IMR-90 (cell line): ENCODE measurements at regions not wholly inside any gene's neighbourhood (a gene's known extent, or its start where the extent isn't known, plus 50 kb on each side); places are given as distances from the start of the nearest gene placed in this dataset.

Experiments used
- BHLHE40 ChIP-seq: fragments of 150-350 bp; IDR thresholded peaks from 2 replicates; pipeline ENCODE4 v1.6.1; 2016; ENCODE audit warnings: mild to moderate bottlenecking, low read depth, low read length
- CTCF ChIP-seq: conservative IDR thresholded peaks from 2 replicates; pipeline ENCODE4 v1.5.1; 2012; ENCODE audit warnings: mild to moderate bottlenecking, low read depth, low read length, improper control_type of control experiment
- POLR2A ChIP-seq: IDR thresholded peaks from 2 replicates; pipeline ENCODE4 v1.6.1; 2012; ENCODE audit warnings: mild to moderate bottlenecking, low read depth, low read length
- RAD21 ChIP-seq: IDR thresholded peaks from 2 replicates; pipeline ENCODE4 v1.6.1; 2012; ENCODE audit warnings: low read length, improper control_type of control experiment
- TF ChIP-seq, protein P1 (sequence below): fragments of 150-350 bp; IDR thresholded peaks from 2 replicates; pipeline ENCODE4 v1.6.1; 2017; ENCODE audit warnings: mild to moderate bottlenecking, antibody characterized with exemption, low read length, low read depth

GRCh38 chr6:74734901-74735300, 471.0 kb downstream of the COL12A1 start:
- TF ChIP-seq CTCF (no peak), RAD21 (no peak), BHLHE40 (no peak), POLR2A (no peak)
- TF ChIP-seq, protein P1, sequence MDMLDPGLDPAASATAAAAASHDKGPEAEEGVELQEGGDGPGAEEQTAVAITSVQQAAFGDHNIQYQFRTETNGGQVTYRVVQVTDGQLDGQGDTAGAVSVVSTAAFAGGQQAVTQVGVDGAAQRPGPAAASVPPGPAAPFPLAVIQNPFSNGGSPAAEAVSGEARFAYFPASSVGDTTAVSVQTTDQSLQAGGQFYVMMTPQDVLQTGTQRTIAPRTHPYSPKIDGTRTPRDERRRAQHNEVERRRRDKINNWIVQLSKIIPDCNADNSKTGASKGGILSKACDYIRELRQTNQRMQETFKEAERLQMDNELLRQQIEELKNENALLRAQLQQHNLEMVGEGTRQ, result no peak
